IPS-15b (cell line): ENCODE measurements at regions not wholly inside any gene's neighbourhood (a gene's known extent, or its start where the extent isn't known, plus 50 kb on each side); places are given as distances from the start of the nearest gene placed in this dataset.

Source experiments
- H3K27me3 ChIP-seq: one replicate; pipeline ENCODE4 v1.6.1; 2013; ENCODE audit warnings: low read length; ENCODE audit not compliant: control insufficient read depth, insufficient read depth
- H3K36me3 ChIP-seq: one replicate; pipeline ENCODE4 v1.6.1; 2013; ENCODE audit warnings: low read length; ENCODE audit not compliant: control insufficient read depth, insufficient read depth
- H3K4me1 ChIP-seq: one replicate; pipeline ENCODE4 v1.6.1; 2013; ENCODE audit warnings: mild to moderate bottlenecking, low read length; ENCODE audit not compliant: control insufficient read depth, insufficient read depth
- H3K4me3 ChIP-seq: one replicate; pipeline ENCODE4 v1.5.1; 2013; ENCODE audit warnings: low read depth, low read length
- H3K9ac ChIP-seq: one replicate; pipeline ENCODE4 v1.6.1; 2013; ENCODE audit warnings: low read depth, mild to moderate bottlenecking, low read length
- H3K9me3 ChIP-seq: one replicate; pipeline ENCODE4 v1.6.1; 2013; ENCODE audit warnings: mild to moderate bottlenecking, low read length; ENCODE audit not compliant: control insufficient read depth, insufficient read depth

GRCh38 chr1:5271264-5271663, 616.9 kb downstream of the AJAP1 start:
- H3K4me1 ChIP-seq = peaks cover 13% of the 10 kb centered on the region
- no peak overlapping the region for H3K4me3 ChIP-seq
- H3K36me3 ChIP-seq = no peaks in the 10 kb centered on the region
- no peak overlapping the region for H3K9ac ChIP-seq
- H3K9me3 ChIP-seq = no peaks in the 10 kb centered on the region
- H3K27me3 ChIP-seq = no peaks in the 10 kb centered on the region

GRCh38 chr1:5269901-5270300, 615.5 kb downstream of the AJAP1 start:
- Histone ChIP-seq H3K4me1 (peaks cover 13% of the 10 kb centered on the region), H3K4me3 (no peak overlapping the region), H3K27me3 (no peaks in the 10 kb centered on the region), H3K9me3 (no peaks in the 10 kb centered on the region), H3K9ac (no peak overlapping the region), H3K36me3 (no peaks in the 10 kb centered on the region)

- no peak overlapping the region for H3K4me3 ChIP-seq
- no peaks in the 10 kb centered on the region for H3K27me3 ChIP-seq
- no peaks in the 10 kb centered on the region for H3K36me3 ChIP-seq
- H3K9ac ChIP-seq = no peak overlapping the region
- peaks cover 2% of the 10 kb centered on the region for H3K9me3 ChIP-seq
- peaks cover 7% of the 10 kb centered on the region for H3K4me1 ChIP-seq
Observed at GRCh38 chr1:5267603-5268235, 613.3 kb downstream of the AJAP1 start.

- Histone ChIP-seq H3K9me3 (peaks cover 2% of the 10 kb centered on the region), H3K4me1 (peaks cover 7% of the 10 kb centered on the region), H3K9ac (no peak overlapping the region), H3K27me3 (no peaks in the 10 kb centered on the region), H3K36me3 (no peaks in the 10 kb centered on the region), H3K4me3 (no peak overlapping the region)
Observed at GRCh38 chr1:5265438-5266075, 611.1 kb downstream of the AJAP1 start.

- no peaks in the 10 kb centered on the region for H3K36me3 ChIP-seq
- H3K4me3 ChIP-seq = no peak overlapping the region
- no peak overlapping the region for H3K9ac ChIP-seq
- peaks cover 7% of the 10 kb centered on the region for H3K4me1 ChIP-seq
- H3K27me3 ChIP-seq = no peaks in the 10 kb centered on the region
- peaks cover 2% of the 10 kb centered on the region for H3K9me3 ChIP-seq
Observed at GRCh38 chr1:5264476-5264875, 610.1 kb downstream of the AJAP1 start.

GRCh38 chr1:5256793-5257192, 602.4 kb downstream of the AJAP1 start:
- no peaks in the 10 kb centered on the region for H3K4me1 ChIP-seq
- no peaks in the 10 kb centered on the region for H3K9me3 ChIP-seq
- H3K36me3 ChIP-seq = no peaks in the 10 kb centered on the region
- no peak overlapping the region for H3K9ac ChIP-seq
- no peaks in the 10 kb centered on the region for H3K27me3 ChIP-seq
- H3K4me3 ChIP-seq = no peak overlapping the region

GRCh38 chr1:5254975-5255374, 600.6 kb downstream of the AJAP1 start:
- Histone ChIP-seq H3K4me1 (no peaks in the 10 kb centered on the region), H3K4me3 (no peak overlapping the region), H3K36me3 (no peaks in the 10 kb centered on the region), H3K9me3 (no peaks in the 10 kb centered on the region), H3K9ac (no peak overlapping the region), H3K27me3 (no peaks in the 10 kb centered on the region)

GRCh38 chr1:5254131-5254725, 599.8 kb downstream of the AJAP1 start:
- Histone ChIP-seq H3K36me3 (no peaks in the 10 kb centered on the region), H3K27me3 (no peaks in the 10 kb centered on the region), H3K4me3 (no peak overlapping the region), H3K9ac (no peak overlapping the region), H3K4me1 (no peaks in the 10 kb centered on the region), H3K9me3 (no peaks in the 10 kb centered on the region)

GRCh38 chr1:5253036-5253435, 598.6 kb downstream of the AJAP1 start:
- no peaks in the 10 kb centered on the region for H3K9me3 ChIP-seq
- no peak overlapping the region for H3K4me3 ChIP-seq
- H3K27me3 ChIP-seq = no peaks in the 10 kb centered on the region
- H3K9ac ChIP-seq = no peak overlapping the region
- H3K36me3 ChIP-seq = no peaks in the 10 kb centered on the region
- no peaks in the 10 kb centered on the region for H3K4me1 ChIP-seq

GRCh38 chr1:5250336-5250735, 595.9 kb downstream of the AJAP1 start:
- Histone ChIP-seq H3K36me3 (no peaks in the 10 kb centered on the region), H3K27me3 (no peaks in the 10 kb centered on the region), H3K4me3 (no peak overlapping the region), H3K4me1 (no peaks in the 10 kb centered on the region), H3K9me3 (no peaks in the 10 kb centered on the region), H3K9ac (no peak overlapping the region)

- no peaks in the 10 kb centered on the region for H3K4me1 ChIP-seq
- H3K4me3 ChIP-seq = no peak overlapping the region
- no peaks in the 10 kb centered on the region for H3K27me3 ChIP-seq
- no peaks in the 10 kb centered on the region for H3K36me3 ChIP-seq
- H3K9me3 ChIP-seq = no peaks in the 10 kb centered on the region
- H3K9ac ChIP-seq = no peak overlapping the region
Observed at GRCh38 chr1:5245348-5245747, 590.9 kb downstream of the AJAP1 start.

GRCh38 chr1:5244631-5245285, 590.3 kb downstream of the AJAP1 start:
- Histone ChIP-seq H3K4me3 (no peak overlapping the region), H3K4me1 (no peaks in the 10 kb centered on the region), H3K36me3 (no peaks in the 10 kb centered on the region), H3K9ac (no peak overlapping the region), H3K27me3 (no peaks in the 10 kb centered on the region), H3K9me3 (no peaks in the 10 kb centered on the region)
